Smooth muscle cell (in vitro differentiated cells): ENCODE measurements at regions not wholly inside any gene's neighbourhood (a gene's known extent, or its start where the extent isn't known, plus 50 kb on each side); places are given as distances from the start of the nearest gene placed in this dataset.

Source experiments
- DNase-seq: peaks from one replicate; lab custom pipeline; 2025; ENCODE audit not compliant: unreplicated experiment; lab: John Stamatoyannopoulos, UW
- H2AFZ ChIP-seq: fragments of 200-600 bp; sonication (generic); 2 replicates; pipeline ENCODE4 v1.6.0; 2016; ENCODE audit warnings: antibody characterized with exemption, low read depth, mild to moderate bottlenecking
- H3F3A ChIP-seq: fragments of 200-600 bp; sonication (generic); 2 replicates; pipeline ENCODE4 v1.6.0; 2017; ENCODE audit warnings: antibody characterized with exemption, low read depth
- H3K27ac ChIP-seq: fragments of 200-600 bp; sonication (generic); 2 replicates; pipeline ENCODE4 v1.5.1; 2016; ENCODE audit warnings: low read depth, mild to moderate bottlenecking
- H3K27me3 ChIP-seq: fragments of 200-600 bp; sonication (generic); 2 replicates; pipeline ENCODE4 v1.6.1; 2016; ENCODE audit warnings: low read depth, mild to moderate bottlenecking
- H3K36me3 ChIP-seq: fragments of 200-600 bp; sonication (generic); 2 replicates; pipeline ENCODE4 v1.5.1; 2016; ENCODE audit warnings: low read depth
- H3K4me1 ChIP-seq: fragments of 200-600 bp; sonication (generic); 2 replicates; pipeline ENCODE4 v1.5.1; 2016; ENCODE audit warnings: low read depth
- H3K4me2 ChIP-seq: fragments of 200-600 bp; sonication (generic); 2 replicates; pipeline ENCODE4 v1.6.0; 2016; ENCODE audit warnings: mild to moderate bottlenecking
- H3K4me3 ChIP-seq: fragments of 200-600 bp; sonication (generic); 2 replicates; pipeline ENCODE4 v1.5.1; 2016; ENCODE audit warnings: mild to moderate bottlenecking
- H3K79me2 ChIP-seq: fragments of 200-600 bp; sonication (generic); 2 replicates; pipeline ENCODE4 v1.6.0; 2016; ENCODE audit warnings: low read depth, mild to moderate bottlenecking
- H3K9ac ChIP-seq: fragments of 200-600 bp; sonication (generic); 2 replicates; pipeline ENCODE4 v1.6.0; 2016; ENCODE audit warnings: low read depth
- H3K9me3 ChIP-seq: fragments of 200-600 bp; sonication (generic); replicated peaks from 2 replicates; pipeline ENCODE4 v1.5.1; 2016; ENCODE audit warnings: low read depth
- H4K20me1 ChIP-seq: fragments of 200-600 bp; sonication (generic); 2 replicates; pipeline ENCODE4 v1.6.0; 2016; ENCODE audit warnings: low read depth
- CTCF ChIP-seq: fragments of 200-600 bp; sonication (generic); IDR thresholded peaks from 2 replicates; pipeline ENCODE4 v1.5.1; 2017; ENCODE audit warnings: borderline replicate concordance, mild to moderate bottlenecking, antibody characterized with exemption; ENCODE audit not compliant: insufficient read depth, poor library complexity, severe bottlenecking
- WGBS: methylation state at CpG from one replicate; pipeline ENCODE4 v1.1.7; 2016; ENCODE audit warnings: low lambda C conversion rate; 5-methylcytosine and 5-hydroxymethylcytosine counted together

- WGBS, result 22% methylated on average over 5 of the region's 5 CpGs
- H3K79me2 ChIP-seq, result no peaks in the 10 kb centered on the region
- H3K9me3 ChIP-seq, result no peaks in the 10 kb centered on the region
- no peak for DNase-seq
- no peaks in the 10 kb centered on the region for H3K27me3 ChIP-seq
- H3K36me3 ChIP-seq, result no peaks in the 10 kb centered on the region
- no peak overlapping the region for H3K4me2 ChIP-seq
- no peaks in the 10 kb centered on the region for H4K20me1 ChIP-seq
- H3K4me3 ChIP-seq, result no peak overlapping the region
- H3K27ac ChIP-seq, result no peak overlapping the region
- TF ChIP-seq CTCF, result no peak
- H3F3A ChIP-seq, result no peaks in the 10 kb centered on the region
- no peak overlapping the region for H3K9ac ChIP-seq
- H2AFZ ChIP-seq, result no peak overlapping the region
- H3K4me1 ChIP-seq, result no peaks in the 10 kb centered on the region
Measured at GRCh38 chr6:102660303-102660702, 1266.8 kb downstream of the GRIK2 start.

- Histone ChIP-seq H4K20me1 (no peaks in the 10 kb centered on the region), H3K27me3 (no peaks in the 10 kb centered on the region), H3K9ac (no peak overlapping the region), H3K4me2 (no peak overlapping the region), H3K36me3 (no peaks in the 10 kb centered on the region), H3K9me3 (no peaks in the 10 kb centered on the region), H3K4me1 (no peaks in the 10 kb centered on the region), H3K4me3 (no peak overlapping the region), H3K79me2 (no peaks in the 10 kb centered on the region), H3F3A (no peaks in the 10 kb centered on the region), H3K27ac (no peak overlapping the region), H2AFZ (no peak overlapping the region)
- WGBS, result 89% methylated on average over 1 of the region's 1 CpG
- no peak for TF ChIP-seq CTCF
- DNase-seq, result no peak
Measured at GRCh38 chr6:102655823-102656222, 1262.3 kb downstream of the GRIK2 start.

- Histone ChIP-seq H3K27ac (no peak overlapping the region), H3K36me3 (no peaks in the 10 kb centered on the region), H3F3A (no peaks in the 10 kb centered on the region), H2AFZ (no peak overlapping the region), H3K9ac (no peak overlapping the region), H3K4me3 (no peak overlapping the region), H3K9me3 (no peaks in the 10 kb centered on the region), H3K79me2 (no peaks in the 10 kb centered on the region), H3K27me3 (no peaks in the 10 kb centered on the region), H3K4me2 (no peak overlapping the region), H3K4me1 (no peaks in the 10 kb centered on the region), H4K20me1 (no peaks in the 10 kb centered on the region)
- no peak for TF ChIP-seq CTCF
- DNase-seq, result no peak
- WGBS, result 85% methylated on average over 2 of the region's 2 CpGs
Measured at GRCh38 chr6:102641426-102641825, 1247.9 kb downstream of the GRIK2 start.

GRCh38 chr6:102631921-102632320, 1238.4 kb downstream of the GRIK2 start:
- no peak overlapping the region for H3K4me2 ChIP-seq
- no peaks in the 10 kb centered on the region for H3K79me2 ChIP-seq
- no peaks in the 10 kb centered on the region for H3K4me1 ChIP-seq
- H4K20me1 ChIP-seq, result no peaks in the 10 kb centered on the region
- H3K9ac ChIP-seq, result no peak overlapping the region
- WGBS, result 94% methylated on average over 5 of the region's 5 CpGs
- no peaks in the 10 kb centered on the region for H3K36me3 ChIP-seq
- no peak overlapping the region for H2AFZ ChIP-seq
- no peaks in the 10 kb centered on the region for H3K27me3 ChIP-seq
- H3K9me3 ChIP-seq, result no peaks in the 10 kb centered on the region
- H3K27ac ChIP-seq, result no peak overlapping the region
- H3K4me3 ChIP-seq, result no peak overlapping the region
- TF ChIP-seq CTCF, result no peak
- no peak for DNase-seq
- no peaks in the 10 kb centered on the region for H3F3A ChIP-seq
